SHP77 treated with DMSO at 0.1 percent for 48 hours (cell line): ENCODE measurements at regions not wholly inside any gene's neighbourhood (a gene's known extent, or its start where the extent isn't known, plus 50 kb on each side); places are given as distances from the start of the nearest gene placed in this dataset.
"Not testable (repeated sequence)": the region's sequence is repeated elsewhere in the genome, so short reads cannot be mapped to it uniquely, and the experiment has no call there.

Experiments used
- DNase-seq: peaks from one replicate; lab custom pipeline; 2025; lab: John Stamatoyannopoulos, UW

DNA sequence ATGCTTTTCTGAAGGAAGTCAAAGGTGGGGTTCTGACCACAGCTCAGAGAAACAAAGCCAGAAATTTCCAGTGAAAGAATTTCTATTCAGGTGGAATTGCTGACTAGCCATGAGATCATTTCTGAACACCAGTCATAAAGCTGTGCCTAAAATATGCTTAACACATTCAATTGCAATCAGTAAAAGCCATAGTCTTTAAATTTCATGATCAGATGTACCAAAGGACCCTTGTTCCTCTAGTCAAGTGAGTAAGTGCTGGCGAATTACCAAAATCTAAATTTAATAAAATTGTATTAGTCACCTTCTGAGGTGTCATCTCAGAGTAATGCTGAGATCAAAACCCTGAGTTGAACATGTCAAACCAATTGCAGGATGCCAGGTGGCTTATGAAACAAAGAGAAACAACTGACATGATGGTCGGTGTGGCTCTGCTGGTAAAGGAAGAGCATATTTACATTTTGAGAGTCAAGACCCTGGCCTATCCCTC lies 334.2 kb upstream of the CCNH start:
- DNase-seq = no peak

GRCh38 chr5:87746341-87746740 lies 333.6 kb upstream of the CCNH start:
- no peak for DNase-seq

- no peak for DNase-seq
Measured at GRCh38 chr5:87741881-87742280, 329.2 kb upstream of the CCNH start.

- DNase-seq = no peak
Measured at GRCh38 chr5:87735923-87736322, 323.2 kb upstream of the CCNH start.

- DNase-seq = no peak
Measured at GRCh38 chr5:87733897-87734296, 321.2 kb upstream of the CCNH start.

GRCh38 chr5:87732875-87733768 lies 320.4 kb upstream of the CCNH start:
- no peak for DNase-seq

- no peak for DNase-seq
Measured at GRCh38 chr5:87729781-87730180, 317.1 kb upstream of the CCNH start.

DNA sequence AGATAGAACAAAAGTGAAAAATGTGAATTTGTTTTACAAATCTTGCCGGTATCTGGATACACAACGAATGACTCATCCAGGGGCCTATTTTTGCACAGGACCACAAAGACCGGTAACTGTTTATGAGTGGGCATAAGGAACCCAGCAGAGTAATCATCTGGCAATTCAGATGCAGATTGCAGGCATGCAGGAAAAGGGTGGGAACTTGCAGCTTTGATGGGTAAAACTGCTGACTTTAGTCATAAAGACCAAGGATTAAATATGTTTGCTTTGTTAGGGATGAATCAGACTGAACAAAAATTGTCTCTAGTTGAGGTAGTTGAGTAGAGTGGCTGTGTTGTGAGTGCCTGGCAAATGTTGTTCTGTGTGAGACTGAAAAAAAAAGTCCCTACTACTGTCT lies 309.6 kb upstream of the CCNH start:
- DNase-seq = no peak

DNA sequence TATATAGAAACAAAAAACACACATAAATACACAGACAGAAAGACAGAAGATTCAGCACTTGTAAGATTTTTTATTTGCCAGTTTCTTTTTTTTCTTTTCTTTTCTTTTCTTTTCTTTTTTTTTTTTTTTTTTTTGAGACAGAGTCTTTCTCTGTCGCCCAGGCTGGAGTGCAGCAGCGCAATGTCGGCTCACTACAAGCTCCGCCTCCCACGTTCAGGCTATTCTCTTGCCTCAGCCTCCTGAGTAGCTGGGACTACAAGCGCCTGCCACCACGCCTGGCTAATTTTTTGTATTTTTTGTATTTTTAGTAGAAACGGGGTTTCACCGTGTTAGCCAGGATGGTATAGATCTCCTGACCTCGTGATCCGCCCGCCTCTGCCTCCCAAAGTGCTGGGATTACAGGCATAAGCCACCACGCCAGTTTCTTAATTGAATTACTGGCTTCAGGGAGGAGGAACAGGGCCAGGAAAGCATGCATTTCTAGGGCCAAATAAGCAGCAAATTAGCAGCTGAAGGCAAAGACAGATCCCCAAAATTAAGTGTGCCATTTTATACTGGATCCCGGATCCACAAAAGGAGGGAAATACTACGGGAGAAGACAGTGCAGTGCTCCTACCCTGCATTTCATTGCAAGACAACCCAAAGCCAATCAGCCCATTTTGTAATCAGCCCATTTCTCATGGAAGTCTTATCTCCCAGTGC lies 305.6 kb upstream of the CCNH start:
- DNase-seq = not testable (repeated sequence)

DNA sequence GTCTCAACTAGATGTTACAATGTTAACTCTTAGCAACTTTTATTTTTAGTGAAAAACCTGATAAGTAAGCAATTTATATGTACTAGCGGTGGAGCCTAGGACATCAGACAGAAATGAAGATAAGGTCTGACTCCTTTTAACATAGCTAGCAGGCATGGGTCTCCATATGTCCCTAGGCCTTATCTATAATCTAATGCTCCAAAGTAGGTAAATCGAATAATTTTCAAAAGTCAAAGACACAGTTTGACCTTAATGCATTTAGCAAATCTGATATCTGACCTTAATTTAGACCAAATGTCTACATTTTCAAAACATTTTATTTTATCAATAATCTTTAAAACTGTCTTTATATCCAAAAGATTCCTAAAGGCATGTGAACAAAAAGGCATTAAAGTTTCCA lies 305.0 kb upstream of the CCNH start:
- DNase-seq = no peak

DNA sequence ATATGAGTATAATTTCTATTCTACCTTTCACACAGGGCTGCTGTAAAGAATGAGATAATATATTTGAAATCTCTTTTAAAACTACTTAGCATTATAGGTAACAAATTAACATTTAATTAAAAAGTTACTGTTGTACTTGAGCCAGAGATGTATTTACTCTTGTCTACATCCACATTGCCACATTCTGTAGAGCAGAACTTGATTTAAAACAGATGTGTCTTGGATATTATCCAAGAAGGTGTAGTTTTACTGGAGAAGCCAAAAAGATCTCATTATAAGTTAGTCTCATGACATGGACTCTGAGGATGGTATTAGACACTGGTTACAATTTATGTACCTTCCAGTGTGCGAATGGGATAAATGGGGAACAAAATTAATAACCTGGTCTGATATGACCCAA lies 293.1 kb upstream of the CCNH start:
- no peak for DNase-seq

DNA sequence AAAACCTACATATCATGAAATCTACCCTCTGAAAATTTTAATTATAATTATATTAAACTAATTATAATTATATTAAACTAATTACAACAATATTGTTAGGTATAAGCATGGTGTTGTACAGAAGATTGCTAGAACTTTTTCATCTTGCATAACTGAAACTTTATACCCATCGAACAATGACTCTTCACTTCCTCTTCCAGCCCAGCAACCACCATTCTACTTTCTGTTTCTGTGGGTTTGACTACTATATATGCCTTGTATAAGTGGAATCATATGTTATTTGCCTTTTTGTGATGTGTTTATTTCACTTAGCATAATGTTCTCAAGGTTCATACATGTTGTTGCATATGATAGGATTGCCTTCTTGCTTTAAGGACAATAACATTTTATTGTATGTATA lies 274.2 kb upstream of the CCNH start:
- no peak for DNase-seq

DNA sequence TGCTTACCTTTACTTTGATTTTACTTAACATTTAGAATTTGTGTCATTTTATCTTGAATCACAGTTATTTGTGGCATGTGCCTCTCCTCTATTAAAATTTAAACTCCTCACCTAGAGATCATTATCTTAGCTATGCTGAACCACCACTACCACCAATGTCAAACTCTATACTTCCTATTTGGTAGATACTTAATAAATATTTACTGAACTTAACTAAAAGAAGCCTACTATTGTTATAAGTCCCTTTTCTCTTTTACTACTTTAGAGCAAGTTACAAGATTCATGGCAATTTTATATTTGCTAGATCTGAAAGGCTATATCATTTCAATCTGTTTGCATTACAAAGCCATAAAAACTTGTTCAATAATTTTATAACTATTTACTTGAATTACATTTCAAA lies 273.3 kb upstream of the CCNH start:
- DNase-seq = no peak

- no peak for DNase-seq
Measured at GRCh38 chr5:87674235-87674634, 261.5 kb upstream of the CCNH start.

DNA sequence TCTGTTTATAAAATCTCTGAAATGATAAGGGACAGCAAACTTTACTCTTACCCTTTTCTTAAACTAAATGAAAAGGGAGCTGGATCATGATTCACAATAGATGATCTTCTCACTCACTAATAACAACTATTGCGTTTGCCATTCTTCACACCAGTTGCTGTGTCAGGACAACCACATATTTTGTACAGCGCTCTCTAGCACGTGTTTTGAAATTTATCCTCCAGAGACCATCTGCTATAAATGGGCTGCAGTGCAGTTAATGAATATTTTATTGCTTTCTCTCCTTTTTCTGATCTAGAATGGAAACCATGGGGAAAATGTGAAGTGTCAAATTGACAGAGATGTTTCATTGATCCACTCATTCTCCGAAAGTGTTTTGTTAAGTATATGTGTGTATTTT lies 258.4 kb upstream of the CCNH start:
- DNase-seq = no peak

DNA sequence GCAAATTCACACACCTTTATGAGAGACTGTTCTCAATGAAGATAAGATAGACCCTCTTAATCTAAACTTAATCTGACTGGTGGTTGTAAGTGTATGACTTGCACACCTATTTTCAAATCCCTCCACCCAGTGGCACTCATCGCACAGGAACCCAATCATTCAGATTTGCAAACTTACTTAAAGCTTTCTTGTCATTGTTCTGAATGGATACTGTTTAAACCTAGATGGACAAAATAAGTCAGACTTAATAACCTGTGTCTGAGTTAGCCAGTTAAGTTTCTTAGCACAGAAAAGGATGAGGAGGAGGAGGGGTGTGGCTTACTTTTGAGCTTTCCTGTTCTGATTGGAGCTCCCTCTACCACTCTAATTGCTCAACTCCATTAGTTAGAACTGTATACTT lies 252.4 kb upstream of the CCNH start:
- no peak for DNase-seq

GRCh38 chr5:87661784-87662566 lies 249.2 kb upstream of the CCNH start:
- no peak for DNase-seq

DNA sequence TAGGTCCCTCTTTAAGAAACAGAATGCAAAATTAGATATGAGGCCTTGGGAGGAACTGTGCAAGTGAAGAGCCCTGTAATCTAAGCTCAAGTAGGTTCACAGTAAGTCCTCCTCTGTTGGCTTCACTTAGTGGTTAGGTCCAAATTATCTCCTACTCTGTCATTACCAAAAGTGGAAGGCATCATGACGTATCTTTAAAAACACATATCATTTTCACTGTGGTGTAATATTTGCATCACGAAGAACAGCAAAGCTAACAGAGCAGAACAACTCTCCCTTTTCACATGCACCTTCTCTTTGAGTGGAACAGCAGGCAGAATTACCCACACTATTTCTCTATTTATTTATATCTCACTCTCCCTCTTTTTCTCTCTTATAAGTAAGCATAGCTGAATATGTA lies 240.5 kb upstream of the CCNH start:
- DNase-seq = no peak

DNA sequence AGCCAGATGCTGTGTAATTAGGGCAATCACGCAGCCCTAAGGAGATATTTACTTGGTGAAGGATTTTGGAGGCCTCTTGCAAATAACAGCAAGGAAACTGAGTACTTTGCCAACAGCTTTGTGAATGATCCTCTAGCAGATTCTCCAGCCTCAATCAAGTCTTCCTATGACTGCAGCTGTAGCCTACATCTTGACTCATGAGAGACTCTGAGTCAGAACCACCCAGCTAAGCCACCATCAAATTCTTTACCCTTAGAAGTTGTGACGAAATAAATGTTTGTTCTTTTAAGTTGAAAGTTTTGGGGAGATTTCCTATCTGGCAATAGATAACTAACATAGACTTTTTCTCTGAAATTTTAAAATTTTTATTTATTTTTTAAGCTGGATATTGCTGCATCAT lies 237.6 kb upstream of the CCNH start:
- no peak for DNase-seq

DNA sequence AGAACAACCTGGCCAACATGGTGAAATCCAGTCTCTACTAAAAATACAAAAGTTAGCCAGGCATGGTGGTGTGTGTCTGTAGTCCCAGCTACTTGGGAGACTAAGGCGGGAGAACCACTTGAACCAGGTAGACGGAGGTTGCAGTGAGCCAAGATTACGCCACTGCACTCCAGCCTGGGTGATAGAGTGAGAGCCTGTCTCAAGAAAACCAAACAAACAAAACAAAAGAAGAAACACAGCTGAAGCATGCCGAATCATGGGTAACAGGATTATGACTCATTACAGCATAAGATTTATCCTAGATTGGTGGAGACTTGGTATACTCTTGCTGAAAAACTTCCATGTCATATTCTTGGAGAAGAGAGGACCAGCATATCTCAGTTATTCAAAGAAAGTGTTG lies 236.7 kb upstream of the CCNH start:
- DNase-seq = no peak

GRCh38 chr5:87645224-87645623 lies 232.5 kb upstream of the CCNH start:
- DNase-seq = no peak

- no peak for DNase-seq
Measured at GRCh38 chr5:87640902-87641301, 228.2 kb upstream of the CCNH start.

- no peak for DNase-seq
Measured at GRCh38 chr5:87627363-87627762, 214.6 kb upstream of the CCNH start.
